MM.1S (cell line): ENCODE measurements at regions not wholly inside any gene's neighbourhood (a gene's known extent, or its start where the extent isn't known, plus 50 kb on each side); places are given as distances from the start of the nearest gene placed in this dataset.

Source experiments
- DNase-seq: peaks from one replicate; pipeline ENCODE4 v3.0.0-alpha.2; 2015
- H2AFZ ChIP-seq: fragments of 300-600 bp; sonication (generic); 2 replicates; pipeline ENCODE4 v1.6.0; 2016; ENCODE audit warnings: antibody characterized with exemption, low read length
- H3F3A ChIP-seq: fragments of 300-600 bp; sonication (generic); 2 replicates; pipeline ENCODE4 v1.6.1; 2016; ENCODE audit warnings: mild to moderate bottlenecking, antibody characterized with exemption, low read length, moderate library complexity, mixed read lengths; ENCODE audit not compliant: insufficient read depth
- H3K27ac ChIP-seq: fragments of 300-600 bp; sonication (generic); 2 replicates; pipeline ENCODE4 v1.5.1; 2016; ENCODE audit warnings: mild to moderate bottlenecking, low read length
- H3K27me3 ChIP-seq: fragments of 300-600 bp; sonication (generic); replicated peaks from 2 replicates; pipeline ENCODE4 v1.6.0; 2016; ENCODE audit warnings: low read length; ENCODE audit not compliant: insufficient read depth
- H3K36me3 ChIP-seq: fragments of 300-600 bp; sonication (generic); replicated peaks from 2 replicates; pipeline ENCODE4 v1.6.1; 2016; ENCODE audit warnings: mild to moderate bottlenecking, low read length, mixed read lengths; ENCODE audit not compliant: insufficient read depth
- H3K4me1 ChIP-seq: fragments of 300-600 bp; sonication (generic); 2 replicates; pipeline ENCODE4 v1.6.1; 2016; ENCODE audit warnings: low read length, mixed read lengths
- H3K4me2 ChIP-seq: fragments of 300-600 bp; sonication (generic); 2 replicates; pipeline ENCODE4 v1.6.0; 2016; ENCODE audit warnings: low read depth, low read length
- H3K4me3 ChIP-seq: fragments of 300-600 bp; sonication (generic); 2 replicates; pipeline ENCODE4 v1.5.1; 2016; ENCODE audit warnings: low read length, mixed read lengths
- H3K79me2 ChIP-seq: fragments of 300-600 bp; sonication (generic); 2 replicates; pipeline ENCODE4 v1.6.1; 2016; ENCODE audit warnings: mixed run types, low read length, mixed read lengths
- H3K9ac ChIP-seq: fragments of 300-600 bp; sonication (generic); 2 replicates; pipeline ENCODE4 v1.6.1; 2016; ENCODE audit warnings: low read length, mixed read lengths
- H3K9me2 ChIP-seq: fragments of 300-600 bp; sonication (generic); replicated peaks from 2 replicates; pipeline ENCODE4 v1.6.1; 2016; ENCODE audit warnings: mild to moderate bottlenecking, low read length, mixed read lengths; ENCODE audit not compliant: insufficient read depth
- H3K9me3 ChIP-seq: fragments of 300-600 bp; sonication (generic); replicated peaks from 2 replicates; pipeline ENCODE4 v1.6.1; 2016; ENCODE audit warnings: mild to moderate bottlenecking, low read length, mixed read lengths; ENCODE audit not compliant: insufficient read depth
- H4K20me1 ChIP-seq: fragments of 300-600 bp; sonication (generic); 2 replicates; pipeline ENCODE4 v1.6.1; 2016; ENCODE audit warnings: mild to moderate bottlenecking, low read length, moderate library complexity, mixed read lengths; ENCODE audit not compliant: insufficient read depth
- EZH2 ChIP-seq: fragments of 300-600 bp; sonication (generic); optimal IDR thresholded peaks from 2 replicates; pipeline ENCODE3; 2017; ENCODE audit warnings: low read depth, mild to moderate bottlenecking, antibody characterized with exemption, low read length, mixed read lengths
- EZH2phosphoT487 ChIP-seq: fragments of 300-600 bp; sonication (generic); IDR thresholded peaks from 2 replicates; pipeline ENCODE4 v1.6.1; 2018; ENCODE audit warnings: antibody characterized with exemption, low read length
- TF ChIP-seq, protein P1 (sequence below): fragments of 300-600 bp; sonication (generic); IDR thresholded peaks from 2 replicates; pipeline ENCODE4 v1.5.1; 2016; ENCODE audit warnings: antibody characterized with exemption, low read length, mixed read lengths

DNA sequence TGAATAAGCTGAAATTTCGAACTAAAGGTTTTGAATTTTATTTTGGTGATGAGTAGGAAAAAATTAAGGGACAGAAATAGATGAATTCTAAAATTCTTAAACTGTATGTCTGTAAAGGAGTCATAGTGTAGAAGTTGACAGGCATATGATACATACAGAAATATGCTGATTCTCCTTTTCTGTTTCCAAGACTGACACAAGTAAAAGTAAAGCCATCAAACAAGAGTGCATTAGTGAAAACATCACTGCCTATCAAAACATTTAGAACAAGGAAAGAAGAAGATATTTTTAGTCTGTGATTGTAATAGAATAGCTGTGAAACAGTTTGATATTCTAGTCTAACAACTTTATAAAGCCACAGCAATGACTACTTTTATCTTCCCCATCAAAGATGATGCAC lies 1318.0 kb upstream of the TENM4 start:
- Histone ChIP-seq H3F3A (no peaks in the 10 kb centered on the region), H3K4me1 (no peaks in the 10 kb centered on the region), H4K20me1 (no peaks in the 10 kb centered on the region), H3K9me2 (no peaks in the 10 kb centered on the region), H3K27me3 (no peaks in the 10 kb centered on the region), H3K79me2 (no peaks in the 10 kb centered on the region), H3K4me2 (no peak overlapping the region), H3K36me3 (no peaks in the 10 kb centered on the region), H3K9me3 (no peaks in the 10 kb centered on the region), H3K9ac (no peak overlapping the region), H2AFZ (no peak overlapping the region), H3K4me3 (no peak overlapping the region), H3K27ac (no peak overlapping the region)
- TF ChIP-seq EZH2 (no peak), EZH2phosphoT487 (no peak)
- TF ChIP-seq, protein P1, sequence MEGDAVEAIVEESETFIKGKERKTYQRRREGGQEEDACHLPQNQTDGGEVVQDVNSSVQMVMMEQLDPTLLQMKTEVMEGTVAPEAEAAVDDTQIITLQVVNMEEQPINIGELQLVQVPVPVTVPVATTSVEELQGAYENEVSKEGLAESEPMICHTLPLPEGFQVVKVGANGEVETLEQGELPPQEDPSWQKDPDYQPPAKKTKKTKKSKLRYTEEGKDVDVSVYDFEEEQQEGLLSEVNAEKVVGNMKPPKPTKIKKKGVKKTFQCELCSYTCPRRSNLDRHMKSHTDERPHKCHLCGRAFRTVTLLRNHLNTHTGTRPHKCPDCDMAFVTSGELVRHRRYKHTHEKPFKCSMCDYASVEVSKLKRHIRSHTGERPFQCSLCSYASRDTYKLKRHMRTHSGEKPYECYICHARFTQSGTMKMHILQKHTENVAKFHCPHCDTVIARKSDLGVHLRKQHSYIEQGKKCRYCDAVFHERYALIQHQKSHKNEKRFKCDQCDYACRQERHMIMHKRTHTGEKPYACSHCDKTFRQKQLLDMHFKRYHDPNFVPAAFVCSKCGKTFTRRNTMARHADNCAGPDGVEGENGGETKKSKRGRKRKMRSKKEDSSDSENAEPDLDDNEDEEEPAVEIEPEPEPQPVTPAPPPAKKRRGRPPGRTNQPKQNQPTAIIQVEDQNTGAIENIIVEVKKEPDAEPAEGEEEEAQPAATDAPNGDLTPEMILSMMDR, result no peak
- no peak for DNase-seq

DNA sequence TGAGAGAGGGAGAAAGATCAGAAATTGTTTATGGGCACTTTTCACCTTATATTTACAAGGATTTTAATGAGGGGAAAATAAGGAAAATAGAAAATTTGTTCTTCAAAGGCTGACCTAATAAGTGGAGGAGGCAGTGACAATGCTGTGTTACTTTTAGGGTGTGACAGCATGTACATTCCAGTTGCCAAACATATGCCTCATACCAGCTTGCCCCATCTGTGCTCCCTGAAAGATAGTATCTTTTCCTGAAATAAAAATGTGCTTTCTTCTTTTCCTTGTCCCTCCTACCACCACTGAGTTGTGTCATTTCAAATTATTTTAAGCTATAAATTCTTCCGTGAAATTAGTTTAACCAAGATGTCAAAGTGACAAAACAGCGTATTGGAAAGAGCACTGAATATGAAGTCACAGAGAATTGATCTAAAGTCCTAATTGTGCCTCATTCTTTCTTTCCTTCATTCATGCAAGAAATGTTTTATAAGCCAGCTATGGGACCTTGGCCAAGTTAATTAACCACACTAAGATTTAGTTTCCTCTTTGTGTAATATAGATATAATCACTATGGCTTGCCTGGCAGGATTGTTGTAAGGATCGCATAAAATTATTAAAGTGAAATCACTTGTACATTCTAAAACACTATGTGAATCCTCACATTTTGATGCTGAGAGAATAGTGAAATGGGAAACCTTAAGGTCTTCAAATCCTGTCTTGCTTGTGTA lies 1307.5 kb upstream of the TENM4 start:
- H4K20me1 ChIP-seq, result no peaks in the 10 kb centered on the region
- H3K36me3 ChIP-seq, result no peaks in the 10 kb centered on the region
- TF ChIP-seq EZH2phosphoT487, result no peak
- TF ChIP-seq EZH2, result no peak
- TF ChIP-seq, protein P1, result no peak
- H3K4me1 ChIP-seq, result no peaks in the 10 kb centered on the region
- no peak for DNase-seq
- H3K27ac ChIP-seq, result no peak overlapping the region
- H3K9ac ChIP-seq, result no peak overlapping the region
- H3K4me2 ChIP-seq, result no peak overlapping the region
- no peaks in the 10 kb centered on the region for H3K27me3 ChIP-seq
- no peaks in the 10 kb centered on the region for H3K9me2 ChIP-seq
- H3K4me3 ChIP-seq, result no peak overlapping the region
- no peaks in the 10 kb centered on the region for H3K79me2 ChIP-seq
- no peaks in the 10 kb centered on the region for H3K9me3 ChIP-seq
- no peak overlapping the region for H2AFZ ChIP-seq
- H3F3A ChIP-seq, result no peaks in the 10 kb centered on the region

DNA sequence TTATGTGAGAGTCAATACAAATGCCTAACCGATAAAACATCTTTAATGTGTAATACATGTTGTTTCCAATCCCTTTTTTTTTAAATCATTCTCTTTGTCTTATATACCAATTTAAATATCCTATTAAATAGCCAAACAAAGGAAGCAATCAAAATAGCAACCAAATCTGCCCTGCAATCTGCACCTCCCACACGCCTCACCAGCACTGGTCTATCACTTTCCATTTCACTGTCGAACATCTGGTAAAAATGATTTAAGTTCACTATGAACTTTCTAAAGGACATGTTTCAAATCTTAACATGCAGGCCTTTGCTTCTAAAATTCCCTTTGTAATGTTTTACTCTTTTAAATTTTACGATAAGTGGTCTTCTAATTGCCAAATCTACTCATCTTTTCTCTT lies 1305.5 kb upstream of the TENM4 start:
- H3K79me2 ChIP-seq, result no peaks in the 10 kb centered on the region
- DNase-seq, result no peak
- H3K4me3 ChIP-seq, result no peak overlapping the region
- no peaks in the 10 kb centered on the region for H3K4me1 ChIP-seq
- no peaks in the 10 kb centered on the region for H3F3A ChIP-seq
- no peaks in the 10 kb centered on the region for H3K36me3 ChIP-seq
- H3K9ac ChIP-seq, result no peak overlapping the region
- no peaks in the 10 kb centered on the region for H3K9me2 ChIP-seq
- no peak overlapping the region for H3K4me2 ChIP-seq
- TF ChIP-seq, protein P1, result no peak
- no peaks in the 10 kb centered on the region for H3K9me3 ChIP-seq
- H4K20me1 ChIP-seq, result no peaks in the 10 kb centered on the region
- H3K27me3 ChIP-seq, result no peaks in the 10 kb centered on the region
- H2AFZ ChIP-seq, result no peak overlapping the region
- H3K27ac ChIP-seq, result no peak overlapping the region
